Calu3 (cell line): ENCODE measurements at regions not wholly inside any gene's neighbourhood (a gene's known extent, or its start where the extent isn't known, plus 50 kb on each side); places are given as distances from the start of the nearest gene placed in this dataset.

Experiments
- BruUV-seq: library from RNA; stranded (reverse); fragments of 400-500 nt; replicated peaks from 2 replicates; lab custom pipeline; 2021; lab: Mats Ljungman, UMichigan
- CTCF ChIA-PET: fragments of 300-600 bp; sonication (Branson Sonifier 250); formaldehyde crosslinking; loops from one replicate; lab custom pipeline; 2022; ENCODE audit warnings: antibody characterized with exemption; lab: Charles Lee
- DNase-seq: peaks from one replicate; pipeline ENCODE4 v3.0.0; 2022
- H3K27ac Mint-ChIP-seq: one replicate; pipeline ENCODE4 v1.8.0; 2022; ENCODE audit warnings: mixed read lengths; ENCODE audit not compliant: unreplicated experiment
- H3K27me3 Mint-ChIP-seq: one replicate; pipeline ENCODE4 v1.8.0; 2022; ENCODE audit warnings: mixed read lengths; ENCODE audit not compliant: unreplicated experiment
- H3K36me3 Mint-ChIP-seq: one replicate; pipeline ENCODE4 v1.8.0; 2022; ENCODE audit warnings: mild to moderate bottlenecking, moderate library complexity, mixed read lengths; ENCODE audit not compliant: insufficient read depth, unreplicated experiment
- H3K4me1 Mint-ChIP-seq: one replicate; pipeline ENCODE4 v1.8.0; 2022; ENCODE audit warnings: mild to moderate bottlenecking, low read depth, mixed read lengths; ENCODE audit not compliant: unreplicated experiment
- H3K4me3 Mint-ChIP-seq: one replicate; pipeline ENCODE4 v1.8.0; 2022; ENCODE audit warnings: mild to moderate bottlenecking, low read depth, moderate library complexity, mixed read lengths; ENCODE audit not compliant: unreplicated experiment
- H3K9me3 Mint-ChIP-seq: one replicate; pipeline ENCODE4 v1.8.0; 2022; ENCODE audit warnings: low read depth, mixed read lengths; ENCODE audit not compliant: unreplicated experiment
- CTCF ChIP-seq: fragments of 200-600 bp; IDR thresholded peaks from one replicate; pipeline ENCODE4 v1.8.0; 2022; ENCODE audit warnings: antibody characterized with exemption; ENCODE audit not compliant: unreplicated experiment
- intact Hi-C: fragments of 100-400 bp; cut with micrococcal nuclease; formaldehyde crosslinking; loops from one replicate; pipeline ENCODE4 v1.10.0; 2022; ENCODE audit not compliant: unreplicated experiment

GRCh38 chr1:194644528-194644927 is 1458.1 kb upstream of the B3GALT2 start:
- BruUV-seq, result no TSS peak
- TF ChIP-seq CTCF, result no peak
- no peak for DNase-seq
- intact Hi-C loops, result no loop called here
- no peaks in the 10 kb centered on the region for H3K27me3 Mint-ChIP-seq
- H3K36me3 Mint-ChIP-seq, result no peaks in the 10 kb centered on the region
- CTCF ChIA-PET, result no interaction called here
- no peaks in the 10 kb centered on the region for H3K4me1 Mint-ChIP-seq
- no peak overlapping the region for H3K4me3 Mint-ChIP-seq
- H3K27ac Mint-ChIP-seq, result no peak overlapping the region
- H3K9me3 Mint-ChIP-seq, result peaks cover 3% of the 10 kb centered on the region

GRCh38 chr1:194640322-194640721 is 1453.9 kb upstream of the B3GALT2 start:
- DNase-seq, result no peak
- Mint-ChIP-seq H3K9me3 (peaks cover 6% of the 10 kb centered on the region), H3K4me1 (no peaks in the 10 kb centered on the region), H3K27me3 (no peaks in the 10 kb centered on the region), H3K27ac (no peak overlapping the region), H3K36me3 (no peaks in the 10 kb centered on the region), H3K4me3 (no peak overlapping the region)
- CTCF ChIA-PET, result no interaction called here
- no peak for TF ChIP-seq CTCF
- intact Hi-C loops, result no loop called here
- BruUV-seq, result no TSS peak

- H3K27ac Mint-ChIP-seq, result no peak overlapping the region
- no TSS peak for BruUV-seq
- H3K27me3 Mint-ChIP-seq, result no peaks in the 10 kb centered on the region
- H3K4me1 Mint-ChIP-seq, result no peaks in the 10 kb centered on the region
- no peaks in the 10 kb centered on the region for H3K36me3 Mint-ChIP-seq
- CTCF ChIA-PET, result no interaction called here
- H3K9me3 Mint-ChIP-seq, result peaks cover 7% of the 10 kb centered on the region
- DNase-seq, result no peak
- intact Hi-C loops, result no loop called here
- TF ChIP-seq CTCF, result no peak
- no peak overlapping the region for H3K4me3 Mint-ChIP-seq
Observed at GRCh38 chr1:194629011-194629410, 1442.6 kb upstream of the B3GALT2 start.

- Mint-ChIP-seq H3K9me3 (peaks cover 7% of the 10 kb centered on the region), H3K27ac (no peak overlapping the region), H3K4me1 (no peaks in the 10 kb centered on the region), H3K27me3 (no peaks in the 10 kb centered on the region), H3K36me3 (no peaks in the 10 kb centered on the region), H3K4me3 (no peak overlapping the region)
- intact Hi-C loops, result no loop called here
- TF ChIP-seq CTCF, result no peak
- no peak for DNase-seq
- CTCF ChIA-PET, result no interaction called here
- BruUV-seq, result no TSS peak
Observed at GRCh38 chr1:194624833-194625232, 1438.4 kb upstream of the B3GALT2 start.
